Activated CD4-positive, alpha-beta T cell treated with anti-CD3 and anti-CD28 coated beads, Interleukin-2, amount 50 U/mL, for 4 hours (primary cell): ENCODE measurements at regions not wholly inside any gene's neighbourhood (a gene's known extent, or its start where the extent isn't known, plus 50 kb on each side); places are given as distances from the start of the nearest gene placed in this dataset.

Source experiments
- DNase-seq, 2 experiments: peaks; one replicate each; pipeline ENCODE4 v3.0.0-alpha.2; 2020

DNA sequence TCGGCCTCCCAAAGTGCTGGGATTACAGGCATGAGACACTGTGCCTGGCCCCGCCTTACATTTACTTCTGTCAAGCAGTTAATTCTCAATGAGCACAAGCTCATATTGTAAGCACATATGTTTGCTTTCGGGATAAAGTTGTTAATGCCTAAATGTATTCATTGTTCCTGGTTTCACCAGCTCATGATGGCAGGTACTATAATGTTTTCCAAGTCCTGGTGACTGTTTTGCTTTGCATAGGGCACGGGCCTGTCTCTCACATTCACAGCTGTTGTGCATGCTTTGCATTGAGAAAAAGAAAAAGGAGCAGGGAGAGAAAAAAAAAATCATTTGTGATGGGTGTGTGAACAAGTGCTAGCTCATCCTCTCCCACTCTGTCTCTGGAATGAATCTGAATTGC lies 661.2 kb upstream of the TENM3 start:
- no peak for DNase-seq

DNA sequence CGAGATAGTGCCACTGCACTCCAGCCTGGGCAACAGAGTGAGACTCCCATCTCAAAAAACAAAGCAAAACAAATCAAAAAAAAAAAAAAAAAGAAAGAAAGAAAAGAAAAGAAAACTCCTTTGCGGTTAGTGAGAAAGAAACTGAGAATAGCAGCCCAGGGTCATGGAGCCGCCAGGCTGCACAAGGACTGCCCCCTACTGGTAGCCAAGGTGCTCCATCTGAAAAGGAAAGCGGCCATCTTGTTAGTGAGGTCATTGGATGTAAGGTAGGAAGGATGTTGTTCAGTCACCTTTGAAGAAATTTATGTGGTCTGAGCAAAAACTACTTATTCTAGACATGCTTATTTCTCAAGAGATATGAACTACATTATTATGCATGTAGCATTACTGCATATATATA lies 660.6 kb upstream of the TENM3 start:
- DNase-seq = no peak

DNA sequence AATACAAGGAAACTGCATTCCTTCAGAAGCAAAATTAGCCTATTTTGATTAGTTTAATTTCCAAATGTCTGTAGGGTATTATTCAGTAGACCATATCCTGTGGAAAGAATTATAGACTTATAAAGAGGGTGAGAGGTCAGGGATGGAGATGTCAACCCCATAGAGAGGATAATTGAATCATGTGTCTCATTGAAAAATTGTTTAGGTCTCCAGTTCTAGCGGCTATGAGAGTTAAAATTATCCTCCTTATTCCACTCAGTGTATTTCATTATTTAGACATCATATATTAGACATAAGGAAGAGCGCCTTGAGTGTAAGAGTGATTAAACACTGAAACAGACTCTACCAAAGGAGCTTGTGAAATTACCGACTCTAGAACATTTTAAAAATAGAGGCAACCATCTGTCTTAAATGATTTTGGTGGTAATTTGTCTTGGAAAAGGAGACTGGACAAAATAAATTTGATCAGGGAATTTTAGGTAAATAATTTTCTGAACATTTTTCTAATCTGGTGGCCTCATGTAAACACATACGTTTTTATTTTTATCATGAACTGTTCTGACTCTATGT lies 654.4 kb upstream of the TENM3 start:
- DNase-seq = no peak

DNA sequence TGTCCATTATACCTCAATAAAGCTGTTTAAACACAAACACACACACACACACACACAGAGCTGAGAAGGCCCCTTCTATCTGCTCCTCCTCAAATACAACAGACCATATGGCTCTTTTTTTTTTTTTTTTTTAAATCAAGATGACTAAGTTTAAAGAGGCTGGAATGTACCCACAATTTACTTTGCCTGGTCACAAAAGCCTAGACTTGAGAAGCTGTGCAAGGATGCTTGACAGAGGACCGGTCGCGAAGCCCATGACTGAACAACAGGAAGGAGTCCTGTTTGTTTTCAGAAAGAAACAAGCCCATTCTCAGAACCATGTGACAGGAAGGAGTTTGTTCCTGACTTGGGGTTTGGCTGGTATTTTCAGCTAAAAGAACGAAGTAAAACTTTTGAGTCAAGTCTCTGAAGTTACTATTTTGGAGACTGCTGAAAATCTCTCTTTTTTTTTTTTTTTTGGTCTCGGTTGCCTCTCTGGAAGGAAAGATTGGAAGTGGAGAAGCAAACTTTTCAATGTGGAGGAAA lies 650.9 kb upstream of the TENM3 start:
- no peak for DNase-seq

DNA sequence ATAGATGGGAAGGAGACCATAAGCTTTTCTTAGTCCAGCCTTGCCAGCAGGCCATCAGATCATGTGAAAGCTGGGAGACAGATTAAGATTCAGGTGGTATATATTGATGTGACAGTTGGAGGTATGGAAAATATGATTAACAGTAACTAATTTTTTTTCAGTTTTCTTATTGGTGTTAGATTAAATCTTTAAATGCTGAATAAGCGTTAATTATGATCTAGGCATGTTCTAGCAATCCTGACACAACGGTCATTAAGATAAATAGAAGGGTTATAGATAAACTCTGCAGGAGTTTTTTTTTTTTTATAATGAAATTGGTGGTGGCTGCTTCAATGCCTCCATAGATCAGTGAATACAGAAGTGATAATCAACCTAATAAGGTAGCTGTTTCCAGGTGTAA lies 649.5 kb upstream of the TENM3 start:
- DNase-seq = no peak

DNA sequence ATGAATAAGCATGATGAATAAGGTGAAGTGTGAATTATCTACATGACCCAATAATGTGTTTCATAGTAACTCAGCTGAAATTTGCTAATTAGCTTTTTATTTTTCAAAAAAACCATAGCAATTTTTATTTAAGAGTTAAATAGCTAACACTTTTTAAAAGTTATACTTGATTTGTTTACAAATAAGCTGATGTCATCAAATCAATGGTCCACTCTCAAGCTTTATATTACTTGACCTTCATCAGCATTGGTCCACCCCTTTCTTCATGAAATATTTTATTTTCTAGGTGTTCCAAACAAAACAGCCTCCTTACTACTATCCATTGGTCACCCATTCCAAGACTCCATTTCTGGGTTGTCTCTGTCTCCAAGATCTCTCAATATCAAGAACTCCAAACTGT lies 649.0 kb upstream of the TENM3 start:
- DNase-seq = no peak

DNA sequence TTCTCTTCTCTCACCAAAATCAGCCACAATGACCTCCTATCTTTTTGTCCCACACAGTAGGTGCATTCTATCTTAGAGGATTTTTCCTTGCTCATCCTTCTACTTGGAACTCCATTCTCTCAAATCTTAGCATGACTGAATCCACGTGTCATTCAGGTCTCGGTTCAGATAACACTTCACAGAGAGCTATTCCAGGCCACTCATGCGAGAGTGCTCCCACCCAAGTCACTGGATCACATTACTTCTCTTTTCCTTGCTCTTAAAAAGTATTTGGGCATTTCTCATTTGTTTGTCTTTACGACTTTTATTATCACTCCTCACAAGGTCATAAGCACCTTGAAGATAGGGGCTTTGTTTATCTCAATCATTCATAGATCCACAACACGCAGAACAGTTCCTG lies 647.5 kb upstream of the TENM3 start:
- no peak for DNase-seq

DNA sequence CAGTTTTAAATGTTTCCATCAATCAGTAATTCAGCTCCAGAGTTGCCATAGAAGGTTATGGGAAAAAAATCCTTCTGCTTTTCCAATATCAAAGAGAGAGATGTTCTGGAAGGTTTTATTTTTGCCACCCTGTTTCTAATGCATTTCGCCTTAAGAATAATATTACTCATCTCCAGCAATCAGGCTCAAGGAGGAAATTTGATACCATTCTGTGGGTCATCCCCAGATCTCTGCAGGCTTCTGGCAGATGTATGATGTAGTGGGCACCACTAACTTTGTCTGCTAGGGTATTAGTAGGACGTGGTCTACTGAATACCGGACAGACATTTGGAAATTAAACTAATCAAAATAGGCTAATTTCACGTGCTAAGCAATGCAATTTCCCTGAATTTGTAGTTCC lies 645.4 kb upstream of the TENM3 start:
- no peak for DNase-seq

DNA sequence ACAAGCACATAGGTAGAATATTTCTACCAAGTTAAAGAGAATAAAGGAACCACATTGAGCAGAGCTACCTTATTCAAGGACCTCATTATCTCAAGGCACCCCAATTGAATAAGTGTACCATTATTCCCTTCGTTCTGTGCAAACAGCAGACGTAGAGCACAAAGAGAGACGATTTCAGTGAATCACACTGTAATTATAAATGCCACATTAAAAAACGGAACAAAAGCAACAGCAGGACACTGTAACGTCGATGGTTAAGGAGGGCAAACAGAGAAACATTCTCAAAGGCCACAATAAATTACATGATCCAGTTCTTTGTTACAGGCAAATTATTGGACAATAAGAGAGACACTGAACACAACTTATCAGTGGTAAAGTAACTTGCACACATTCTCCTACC lies 644.1 kb upstream of the TENM3 start:
- no peak for DNase-seq

DNA sequence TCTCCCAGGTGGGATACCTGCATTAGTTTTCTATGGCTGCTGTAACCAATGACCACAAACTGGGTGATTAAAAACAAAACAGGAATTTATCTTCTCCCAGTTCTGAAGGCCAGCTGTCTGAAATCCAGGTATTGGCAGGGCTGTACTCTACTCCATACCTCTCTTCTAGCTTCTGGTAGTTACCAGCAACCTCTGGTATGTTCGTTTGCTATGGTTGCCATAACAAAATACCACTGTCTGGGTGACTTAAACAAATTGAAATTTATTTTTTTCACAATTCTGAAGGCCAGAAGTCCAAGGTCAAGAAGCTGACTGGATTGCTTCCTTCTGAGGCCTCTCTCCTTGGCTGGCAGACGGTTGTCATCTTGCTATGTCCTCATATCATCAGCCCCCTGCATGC lies 642.1 kb upstream of the TENM3 start:
- no peak for DNase-seq

DNA sequence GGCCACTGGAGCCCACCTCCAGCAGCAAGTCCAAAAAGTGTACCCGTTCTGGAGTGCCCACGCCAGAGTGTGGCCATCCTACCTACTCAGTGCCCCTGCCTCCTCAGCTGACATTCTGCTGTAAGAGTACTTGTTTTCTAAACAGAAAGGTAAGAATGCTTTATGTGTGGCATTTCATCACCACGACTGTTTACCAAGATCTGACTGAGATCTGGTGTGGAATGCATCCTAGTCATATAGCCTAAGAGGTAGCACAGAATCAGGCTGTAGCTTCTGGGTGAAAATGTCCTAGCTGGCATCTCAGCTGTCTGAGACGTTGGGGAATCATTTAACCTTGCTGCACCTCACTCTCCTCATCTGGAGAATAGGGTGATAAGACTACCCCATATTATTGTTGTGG lies 638.7 kb upstream of the TENM3 start:
- DNase-seq = no peak

DNA sequence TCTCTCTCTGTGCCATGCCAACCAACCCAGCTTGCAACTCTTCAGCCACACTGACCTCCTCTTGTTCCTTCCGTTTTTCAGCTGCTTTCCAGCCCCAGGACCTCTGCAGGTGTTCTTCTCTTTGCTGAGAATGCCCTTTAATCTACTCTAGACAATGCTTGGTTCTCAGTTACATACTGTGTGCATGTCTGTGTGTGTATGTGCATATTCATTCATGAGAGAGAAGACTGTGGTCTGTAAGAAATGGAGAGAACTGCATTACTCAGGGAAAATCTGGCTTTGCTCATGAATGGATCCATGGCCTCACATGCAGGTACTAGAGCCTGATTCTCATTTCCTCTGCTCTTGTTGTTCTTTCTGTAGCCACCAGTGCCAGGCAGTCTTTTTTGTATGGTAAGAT lies 636.9 kb upstream of the TENM3 start:
- no peak for DNase-seq

DNA sequence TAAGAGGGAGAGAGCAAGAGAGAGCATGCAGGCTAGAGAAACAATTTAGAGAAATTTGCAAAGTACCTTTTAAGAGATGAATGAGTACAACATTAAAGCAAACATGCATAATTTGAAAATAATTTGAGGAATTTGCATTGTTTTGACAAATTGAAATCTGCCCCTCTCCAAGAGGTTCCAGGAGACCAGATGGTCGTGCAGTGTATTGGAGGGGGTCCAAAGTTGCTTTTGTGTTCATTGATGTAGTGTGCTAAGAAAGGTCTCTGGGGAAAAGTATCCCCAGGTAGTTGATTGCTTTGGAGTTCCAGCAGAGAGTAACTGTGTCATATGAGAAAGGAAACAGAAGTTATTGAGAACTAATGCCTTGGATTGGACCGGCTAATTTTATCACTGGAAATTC lies 635.0 kb upstream of the TENM3 start:
- DNase-seq = no peak

DNA sequence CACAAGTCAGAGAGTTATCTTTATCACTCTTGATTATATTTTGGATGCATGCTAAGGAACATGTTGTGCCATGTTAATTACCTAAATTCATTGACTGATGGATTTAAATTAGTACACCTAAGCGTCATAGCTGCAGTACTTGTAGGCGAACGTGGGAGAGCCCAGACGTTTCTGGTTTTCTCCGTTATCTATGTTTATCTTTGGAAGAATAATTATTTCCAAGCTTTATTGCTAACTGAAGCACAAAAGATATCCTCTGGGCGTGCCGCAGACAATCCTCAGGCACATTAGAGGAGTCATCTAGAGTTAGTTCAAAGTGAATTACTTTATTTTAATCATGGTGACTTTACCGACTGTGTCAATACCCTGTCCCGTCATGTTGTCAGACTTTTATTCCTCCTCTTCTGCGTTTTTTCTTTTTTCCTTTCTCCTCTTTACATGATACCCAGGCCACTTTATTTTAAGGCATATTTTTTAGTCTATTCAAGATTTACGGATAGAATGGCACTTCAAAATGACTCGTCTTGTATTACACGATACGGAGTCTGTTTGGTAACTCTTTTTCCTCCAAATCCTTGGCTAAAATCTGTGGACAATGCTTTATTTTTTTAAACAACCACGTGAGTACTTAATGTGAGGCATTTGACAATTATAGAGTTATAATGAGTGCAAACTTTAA lies 632.0 kb upstream of the TENM3 start:
- no peak for DNase-seq

DNA sequence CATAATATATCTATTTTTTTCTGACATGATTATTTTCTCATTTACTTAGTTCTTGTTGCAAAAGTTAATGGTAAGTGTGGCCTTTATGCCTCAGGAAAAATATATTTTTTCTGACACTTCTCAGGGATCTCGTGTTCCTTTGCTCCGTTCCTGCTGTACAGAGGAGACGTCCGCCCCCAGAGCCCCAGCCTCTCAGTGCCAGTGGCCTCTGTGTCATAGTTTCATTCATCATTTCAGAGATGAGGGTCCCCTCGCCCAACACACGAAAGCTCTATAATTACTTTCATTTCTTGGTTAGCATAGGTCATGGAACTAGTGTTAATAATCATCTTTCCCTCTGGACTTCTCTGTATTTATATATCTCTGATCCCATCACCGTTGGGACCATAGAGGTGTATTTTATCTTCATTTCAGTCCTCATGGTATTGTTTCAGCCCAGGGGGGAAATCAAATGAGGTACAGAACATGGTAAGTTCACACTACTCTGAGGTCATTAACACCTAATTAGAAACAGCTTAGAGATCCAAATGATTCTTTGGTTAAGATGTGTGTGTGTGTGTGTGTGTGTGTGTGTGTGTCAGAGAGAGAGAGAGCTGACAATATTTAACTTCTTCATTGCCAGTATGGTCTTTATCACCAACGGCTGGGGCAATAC lies 631.1 kb upstream of the TENM3 start:
- no peak for DNase-seq

DNA sequence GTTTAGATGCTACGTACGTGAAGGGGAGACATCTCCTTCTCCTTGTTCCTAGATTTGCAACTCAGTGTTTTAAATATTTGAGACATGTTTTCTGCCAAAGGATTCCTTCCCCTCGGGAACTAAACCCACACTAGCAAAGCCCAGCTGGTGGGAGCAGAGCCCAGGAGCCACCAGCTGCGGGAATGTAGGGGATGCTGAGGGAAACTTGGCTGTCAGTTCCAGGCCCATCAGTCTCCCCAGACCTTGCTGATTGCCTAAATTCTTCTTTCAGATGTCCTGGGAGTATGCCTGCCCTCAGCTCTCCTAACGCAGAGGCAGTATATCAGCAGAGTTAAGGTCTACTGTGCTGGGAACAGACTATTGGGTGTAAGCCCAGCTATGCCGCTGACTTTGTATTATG lies 630.0 kb upstream of the TENM3 start:
- no peak for DNase-seq

DNA sequence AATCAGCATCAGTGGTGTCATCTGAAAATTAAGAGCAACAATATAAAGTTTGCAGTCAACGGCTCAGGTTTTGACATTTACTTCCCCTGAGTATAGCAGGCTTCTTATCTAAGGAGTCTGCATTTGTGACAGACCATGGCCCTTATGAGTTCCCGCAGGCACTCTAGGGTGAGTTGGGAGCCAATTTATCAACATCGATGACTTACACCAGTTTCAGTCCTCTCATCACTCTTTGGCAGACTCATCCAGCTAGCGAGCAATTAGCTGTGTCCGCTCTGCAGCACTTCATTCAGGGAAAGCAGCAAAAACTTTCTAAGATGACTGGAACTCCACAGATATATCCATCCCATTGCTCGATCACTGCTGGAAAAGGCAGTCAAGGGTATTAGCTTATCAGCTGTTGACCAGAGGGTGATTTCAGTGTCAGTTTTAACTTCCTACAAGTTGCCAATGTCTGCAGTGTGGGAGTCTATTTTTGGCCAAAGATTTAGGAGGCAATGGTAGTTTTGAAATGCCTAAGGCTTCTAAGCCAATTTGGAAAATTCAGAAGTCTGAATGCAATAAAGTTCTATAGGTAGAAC lies 625.1 kb upstream of the TENM3 start:
- no peak for DNase-seq

DNA sequence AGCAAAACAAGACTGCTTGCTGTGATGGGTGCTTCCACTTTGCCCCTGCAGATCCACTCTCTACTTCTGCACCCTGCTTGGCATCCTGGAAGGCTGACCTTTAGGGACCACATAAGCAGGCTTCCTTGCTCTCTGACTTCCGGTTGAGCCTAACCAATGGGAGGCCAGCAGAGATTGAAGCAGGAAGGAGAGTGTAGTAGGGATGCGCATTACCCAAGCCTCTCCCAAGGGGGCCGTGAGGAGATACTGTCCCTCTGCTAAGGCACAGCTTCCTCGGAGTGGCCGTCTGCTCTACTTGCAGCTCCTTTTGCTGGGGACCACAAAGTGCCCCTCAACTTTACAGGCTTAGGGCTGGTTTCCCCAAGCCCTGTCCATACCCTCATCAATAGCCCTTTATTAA lies 624.3 kb upstream of the TENM3 start:
- DNase-seq = no peak

DNA sequence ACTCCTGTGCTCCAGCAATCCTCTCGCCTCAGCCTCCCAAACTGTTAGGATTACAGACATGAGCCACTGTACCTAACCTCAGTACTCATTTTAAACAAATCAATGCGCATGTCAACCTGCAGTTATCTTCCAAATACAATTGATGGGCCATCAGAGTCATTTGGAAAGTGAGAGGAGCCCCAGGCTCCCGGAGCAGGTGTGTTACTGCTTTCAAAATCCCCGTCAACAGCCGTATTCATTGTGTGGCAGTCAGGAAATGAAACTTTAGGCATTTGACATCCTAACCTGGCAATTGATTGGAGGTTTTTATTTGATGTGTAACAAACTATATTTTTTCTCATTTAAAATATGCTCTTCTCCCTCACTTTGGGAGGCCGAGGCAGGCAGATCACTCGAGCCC lies 623.6 kb upstream of the TENM3 start:
- DNase-seq = no peak

DNA sequence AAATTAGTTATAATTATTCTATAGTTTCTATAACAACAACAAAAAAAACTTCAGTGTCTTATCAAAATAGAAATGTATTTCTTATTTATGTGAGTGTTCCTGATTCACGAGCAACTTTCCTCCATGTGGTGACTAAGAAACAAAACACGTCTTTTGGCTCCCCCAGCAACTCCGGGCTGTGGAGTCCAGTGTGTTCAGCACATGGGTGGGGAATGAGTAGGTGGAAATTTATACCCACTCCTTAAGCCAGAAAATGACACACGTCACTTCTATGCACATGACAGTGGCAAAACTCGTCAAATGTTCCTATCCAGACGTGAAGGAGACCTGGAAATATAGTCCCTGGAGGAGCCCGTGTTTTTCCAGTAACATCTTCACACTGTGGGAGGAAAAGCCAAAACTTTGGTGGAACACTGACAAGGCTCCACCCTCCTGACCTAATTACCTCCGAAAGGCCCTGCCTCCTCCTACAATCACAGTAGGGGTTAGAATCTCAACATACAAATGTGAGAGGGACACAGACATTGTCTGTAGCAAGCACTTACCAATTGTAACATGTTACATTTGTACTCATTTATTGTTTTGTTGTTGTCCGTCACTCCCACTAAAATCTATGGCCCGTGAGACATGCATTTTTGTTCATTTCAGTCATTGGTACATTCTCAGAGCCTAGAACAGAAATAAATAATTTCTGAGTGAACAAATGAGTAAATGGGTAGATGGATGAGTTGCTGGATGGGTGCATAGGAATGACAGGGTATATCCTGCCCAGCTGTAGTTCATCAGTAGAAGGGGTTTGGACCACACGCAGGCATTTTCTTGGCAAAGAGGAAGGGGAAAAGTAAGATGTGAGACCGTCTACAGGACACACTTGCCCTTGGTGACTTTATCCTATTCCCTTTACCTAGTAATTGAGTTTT lies 605.8 kb upstream of the TENM3 start:
- DNase-seq = no peak

DNA sequence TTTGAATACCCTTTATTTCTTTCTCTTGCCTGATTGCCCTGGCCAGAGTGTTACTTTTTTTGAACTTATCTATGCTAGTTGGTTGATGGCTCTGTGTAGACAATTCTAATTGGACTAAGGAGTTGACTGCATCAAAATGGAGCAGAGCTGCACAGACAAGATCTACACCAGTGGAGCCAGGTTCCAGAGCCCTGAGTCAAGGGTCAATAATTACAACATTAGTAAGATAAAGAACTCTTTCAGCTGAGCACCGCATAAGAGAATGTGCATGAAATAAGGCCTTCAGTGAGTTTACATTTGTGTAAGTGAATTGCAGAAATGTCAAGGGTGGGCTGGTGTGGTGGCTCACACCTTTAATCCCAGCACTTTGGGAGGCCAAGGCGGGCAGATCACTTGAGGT lies 599.7 kb upstream of the TENM3 start:
- DNase-seq = no peak

DNA sequence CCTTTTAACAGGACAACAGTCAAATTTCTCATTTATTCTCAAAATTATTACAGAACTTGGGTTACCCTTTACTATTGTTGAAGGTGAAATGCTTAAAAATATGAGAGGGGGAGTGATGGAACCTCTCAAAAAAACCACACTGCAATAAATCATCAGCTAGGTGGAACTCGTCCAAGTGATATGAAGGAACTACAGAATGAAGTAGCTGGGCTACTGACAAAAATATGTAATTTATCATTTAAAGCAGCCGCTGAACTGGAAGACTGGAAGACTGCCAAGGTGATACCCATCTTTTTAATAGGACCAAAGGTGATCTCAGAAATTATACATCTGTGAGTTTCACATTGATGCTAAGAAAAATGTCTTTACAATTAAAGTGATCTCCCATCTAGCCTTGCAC lies 597.7 kb upstream of the TENM3 start:
- DNase-seq = no peak

DNA sequence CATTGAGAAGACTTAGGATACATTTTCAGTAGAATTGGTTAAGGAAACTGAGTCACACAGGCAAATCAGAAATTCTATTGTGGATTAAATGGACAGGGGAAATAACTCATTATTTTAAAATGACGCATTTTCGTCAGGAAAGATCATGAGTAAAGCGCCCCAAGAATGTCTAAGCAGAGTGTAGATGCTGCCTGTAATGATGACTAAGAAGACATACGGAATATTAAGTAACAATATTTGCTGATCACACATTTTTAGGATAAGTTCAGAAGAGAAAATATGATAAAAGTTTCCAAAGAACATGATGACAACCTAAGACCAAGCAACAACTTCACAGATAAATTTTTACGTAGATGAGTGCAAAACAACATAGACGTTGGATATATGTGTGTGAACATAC lies 596.3 kb upstream of the TENM3 start:
- DNase-seq = no peak
